H9 (cell line): ENCODE measurements at regions not wholly inside any gene's neighbourhood (a gene's known extent, or its start where the extent isn't known, plus 50 kb on each side); places are given as distances from the start of the nearest gene placed in this dataset.

Experiments
- DNase-seq: peaks from one replicate; pipeline ENCODE4 v3.0.0-alpha.2; 2017
- H2AFZ ChIP-seq: one replicate; pipeline ENCODE4 v1.6.1; 2013; ENCODE audit warnings: mild to moderate bottlenecking, low read length, control low read depth, moderate library complexity
- H2AK5ac ChIP-seq: 2 replicates; pipeline ENCODE4 v1.6.1; 2013; ENCODE audit warnings: low read length, control low read depth, mixed read lengths; ENCODE audit not compliant: insufficient read length
- H2BK120ac ChIP-seq: one replicate; pipeline ENCODE4 v1.6.1; 2013; ENCODE audit warnings: low read depth, mild to moderate bottlenecking, low read length, control low read depth, inconsistent platforms; ENCODE audit not compliant: poor library complexity, severe bottlenecking
- H2BK12ac ChIP-seq: 2 replicates; pipeline ENCODE4 v1.6.1; 2013; ENCODE audit warnings: low read length, control low read depth, mixed read lengths, low read depth; ENCODE audit not compliant: insufficient read length
- H2BK15ac ChIP-seq: 2 replicates; pipeline ENCODE4 v1.6.1; 2013; ENCODE audit warnings: low read depth, low read length, control low read depth
- H2BK20ac ChIP-seq: one replicate; pipeline ENCODE4 v1.6.1; 2013; ENCODE audit warnings: low read depth, mild to moderate bottlenecking, low read length, control low read depth, inconsistent platforms; ENCODE audit not compliant: poor library complexity, severe bottlenecking
- H2BK5ac ChIP-seq: 2 replicates; pipeline ENCODE4 v1.6.1; 2013; ENCODE audit warnings: low read length, control low read depth, mixed read lengths; ENCODE audit not compliant: insufficient read length
- H3K14ac ChIP-seq: 2 replicates; pipeline ENCODE4 v1.6.1; 2013; ENCODE audit warnings: low read length, control low read depth; ENCODE audit not compliant: insufficient read depth
- H3K18ac ChIP-seq: 2 replicates; pipeline ENCODE4 v1.6.1; 2013; ENCODE audit warnings: low read depth, mild to moderate bottlenecking, mixed read lengths, low read length, control low read depth; ENCODE audit not compliant: insufficient read length
- H3K23ac ChIP-seq: 2 replicates; pipeline ENCODE4 v1.6.1; 2013; ENCODE audit warnings: low read length, control low read depth, mixed read lengths, low read depth; ENCODE audit not compliant: insufficient read length
- H3K23me2 ChIP-seq: 2 replicates; pipeline ENCODE4 v1.6.1; 2013; ENCODE audit warnings: low read depth, mild to moderate bottlenecking, mixed read lengths, low read length, control low read depth; ENCODE audit not compliant: insufficient read length, poor library complexity, severe bottlenecking
- H3K27ac ChIP-seq: 2 replicates; pipeline ENCODE4 v1.5.1; 2013; ENCODE audit warnings: low read length, control low read depth, mixed read lengths, low read depth; ENCODE audit not compliant: insufficient read length
- H3K27me3 ChIP-seq: 2 replicates; pipeline ENCODE4 v1.6.1; 2013; ENCODE audit warnings: low read length, control low read depth, inconsistent platforms; ENCODE audit not compliant: insufficient read depth
- H3K4ac ChIP-seq: 2 replicates; pipeline ENCODE4 v1.6.1; 2013; ENCODE audit warnings: low read depth, mild to moderate bottlenecking, control low read depth, inconsistent platforms, low read length, moderate library complexity
- H3K4me1 ChIP-seq: 2 replicates; pipeline ENCODE4 v1.6.1; 2013; ENCODE audit warnings: low read length, control low read depth, inconsistent platforms; ENCODE audit not compliant: insufficient read depth
- H3K4me2 ChIP-seq: 2 replicates; pipeline ENCODE4 v1.6.1; 2013; ENCODE audit warnings: low read length, control low read depth, mixed read lengths; ENCODE audit not compliant: insufficient read length, insufficient read depth
- H3K56ac ChIP-seq: 2 replicates; pipeline ENCODE4 v1.6.1; 2013; ENCODE audit warnings: low read depth, mild to moderate bottlenecking, mixed read lengths, low read length, control low read depth; ENCODE audit not compliant: insufficient read length
- H3K79me1 ChIP-seq: 2 replicates; pipeline ENCODE4 v1.6.1; 2013; ENCODE audit warnings: low read depth, mild to moderate bottlenecking, moderate library complexity, low read length, control low read depth, inconsistent platforms; ENCODE audit not compliant: insufficient read depth, poor library complexity, severe bottlenecking
- H3K79me2 ChIP-seq: 2 replicates; pipeline ENCODE4 v1.6.1; 2013; ENCODE audit warnings: low read length, control low read depth, inconsistent platforms; ENCODE audit not compliant: insufficient read depth
- H3K9ac ChIP-seq: 2 replicates; pipeline ENCODE4 v1.6.1; 2013; ENCODE audit warnings: low read length, control low read depth, mixed read lengths; ENCODE audit not compliant: insufficient read length; ENCODE audit errors: extremely low read depth
- H3K9me3 ChIP-seq: one replicate; pipeline ENCODE4 v1.6.1; 2013; ENCODE audit warnings: low read depth, low read length, inconsistent platforms; ENCODE audit not compliant: control insufficient read depth
- H3T11ph ChIP-seq: one replicate; pipeline ENCODE4 v1.6.1; 2013; ENCODE audit warnings: mild to moderate bottlenecking, low read length, control low read depth, inconsistent platforms
- H4K20me1 ChIP-seq: one replicate; pipeline ENCODE4 v1.6.1; 2013; ENCODE audit not compliant: control insufficient read depth, insufficient read length, insufficient read depth
- H4K5ac ChIP-seq: 2 replicates; pipeline ENCODE4 v1.6.1; 2013; ENCODE audit warnings: low read depth, mild to moderate bottlenecking, mixed read lengths, low read length, control low read depth; ENCODE audit not compliant: insufficient read length
- H4K8ac ChIP-seq: replicated peaks from 2 replicates; pipeline ENCODE4 v1.6.1; 2013; ENCODE audit warnings: low read length, control low read depth, mixed read lengths, low read depth; ENCODE audit not compliant: insufficient read length
- H4K91ac ChIP-seq: 2 replicates; pipeline ENCODE4 v1.6.1; 2013; ENCODE audit warnings: low read depth, mild to moderate bottlenecking, moderate library complexity, mixed read lengths, low read length, control low read depth; ENCODE audit not compliant: insufficient read length
- H3K27ac Mint-ChIP-seq, 3 experiments: 2 replicates in 2 of 3; 3 replicates in 1 of 3; pipeline ENCODE4 v1.8.0; 2020 to 2021; ENCODE audit warnings: mixed read lengths in 3 of 3, mild to moderate bottlenecking in 1 of 3, moderate library complexity in 1 of 3
- H3K27me3 Mint-ChIP-seq: 2 replicates; pipeline ENCODE4 v1.8.0; 2021; ENCODE audit warnings: low read depth, mild to moderate bottlenecking, moderate library complexity, mixed read lengths
- H3K36me3 Mint-ChIP-seq, 3 experiments: 2 replicates in 2 of 3; 3 replicates in 1 of 3; pipeline ENCODE4 v1.8.0; 2020 to 2021; ENCODE audit warnings: low read depth in 3 of 3, mixed read lengths in 3 of 3; ENCODE audit not compliant: insufficient read depth in 1 of 3
- H3K4me1 Mint-ChIP-seq, 2 experiments: 2 replicates each; pipeline ENCODE4 v1.8.0; 2020; ENCODE audit warnings: mixed read lengths in 2 of 2
- H3K4me3 Mint-ChIP-seq, 2 experiments: 2 replicates in 1 of 2; 3 replicates in 1 of 2; pipeline ENCODE4 v1.8.0; 2020 to 2021; ENCODE audit warnings: mild to moderate bottlenecking in 2 of 2, mixed read lengths in 2 of 2, moderate library complexity in 1 of 2
- H3K9me3 Mint-ChIP-seq, 2 experiments: 2 replicates in 1 of 2; 3 replicates in 1 of 2; pipeline ENCODE4 v1.8.0; 2020; ENCODE audit warnings: mild to moderate bottlenecking in 2 of 2, mixed read lengths in 2 of 2, moderate library complexity in 1 of 2
- CTCF ChIP-seq: fragments of 200-600 bp; sonication (generic); conservative IDR thresholded peaks from 3 replicates; pipeline ENCODE4 v1.8.0; 2021; ENCODE audit warnings: antibody characterized with exemption, mild to moderate bottlenecking
- WGBS: extraction: QIAGEN DNeasy Blood & Tissue Kit; methylation state at CpG from one replicate; pipeline ENCODE4 v1.1.7; 2013; ENCODE audit warnings: missing lambda C conversion rate, low lambda C conversion rate, mixed read lengths; ENCODE audit not compliant: insufficient read length; ENCODE audit errors: extremely low coverage; 5-methylcytosine and 5-hydroxymethylcytosine counted together

GRCh38 chr2:23069156-23069555 is 315.8 kb upstream of the KLHL29 start:
- H3K27me3 Mint-ChIP-seq: peaks cover 4% of the 10 kb centered on the region; the same call in 1 of the 2 replicates
- no peak for DNase-seq
- H2AK5ac ChIP-seq: no peak overlapping the region
- no peak overlapping the region for H3K9ac ChIP-seq
- H3K27me3 ChIP-seq: no peaks in the 10 kb centered on the region
- H3K36me3 Mint-ChIP-seq: no peaks in the 10 kb centered on the region
- H4K5ac ChIP-seq: no peak overlapping the region
- H3K9me3 ChIP-seq: no peaks in the 10 kb centered on the region
- H4K91ac ChIP-seq: no peak overlapping the region
- no peak overlapping the region for H3K56ac ChIP-seq
- H3K18ac ChIP-seq: no peak overlapping the region
- no peaks in the 10 kb centered on the region for H3K79me1 ChIP-seq
- H3K4me3 Mint-ChIP-seq: no peak overlapping the region
- H4K8ac ChIP-seq: no peak overlapping the region
- H3K4ac ChIP-seq: no peak overlapping the region
- H2BK20ac ChIP-seq: no peak overlapping the region
- H3K27ac Mint-ChIP-seq: no peak overlapping the region
- no peaks in the 10 kb centered on the region for H3K79me2 ChIP-seq
- H3K4me1 ChIP-seq: no peaks in the 10 kb centered on the region
- H2BK5ac ChIP-seq: no peak overlapping the region
- no peak overlapping the region for H3K4me2 ChIP-seq
- no peak for TF ChIP-seq CTCF
- no peak overlapping the region for H2BK120ac ChIP-seq
- H3K9me3 Mint-ChIP-seq: no peaks in the 10 kb centered on the region; a peak in 1 of 5 replicates
- H2AFZ ChIP-seq: no peak overlapping the region
- H3K27ac ChIP-seq: no peak overlapping the region
- H2BK12ac ChIP-seq: no peak overlapping the region
- H4K20me1 ChIP-seq: no peaks in the 10 kb centered on the region
- H2BK15ac ChIP-seq: no peak overlapping the region
- no peak overlapping the region for H3T11ph ChIP-seq
- H3K4me1 Mint-ChIP-seq: peaks cover 0 to 3% of the 10 kb centered on the region in 2 experiments; a peak in 2 of 4 replicates
- no peak overlapping the region for H3K23ac ChIP-seq
- H3K23me2 ChIP-seq: no peaks in the 10 kb centered on the region
- no CpG with 5 or more reads among the region's 3 CpGs for WGBS
- no peak overlapping the region for H3K14ac ChIP-seq
